Fibroblast of the aortic adventitia (primary cell): ENCODE measurements at regions not wholly inside any gene's neighbourhood (a gene's known extent, or its start where the extent isn't known, plus 50 kb on each side); places are given as distances from the start of the nearest gene placed in this dataset.

Source experiments
- DNase-seq: peaks from one replicate; pipeline ENCODE4 v3.0.0-alpha.2; 2010; ENCODE audit warnings: low read depth
- H3K4me3 ChIP-seq: 2 replicates; pipeline ENCODE4 v1.5.1; 2011; ENCODE audit warnings: low read depth, mild to moderate bottlenecking, control low read depth, low read length, moderate library complexity
- CTCF ChIP-seq: IDR thresholded peaks from 2 replicates; pipeline ENCODE4 v1.5.1; 2011; ENCODE audit warnings: mild to moderate bottlenecking, low read length, control low read depth, inconsistent platforms; ENCODE audit not compliant: insufficient read depth

- no peak for DNase-seq
- no peak for TF ChIP-seq CTCF
- H3K4me3 ChIP-seq, result no peak overlapping the region
Observed at GRCh38 chr6:166722785-166723184, 95.7 kb upstream of the RPS6KA2 start.

DNA sequence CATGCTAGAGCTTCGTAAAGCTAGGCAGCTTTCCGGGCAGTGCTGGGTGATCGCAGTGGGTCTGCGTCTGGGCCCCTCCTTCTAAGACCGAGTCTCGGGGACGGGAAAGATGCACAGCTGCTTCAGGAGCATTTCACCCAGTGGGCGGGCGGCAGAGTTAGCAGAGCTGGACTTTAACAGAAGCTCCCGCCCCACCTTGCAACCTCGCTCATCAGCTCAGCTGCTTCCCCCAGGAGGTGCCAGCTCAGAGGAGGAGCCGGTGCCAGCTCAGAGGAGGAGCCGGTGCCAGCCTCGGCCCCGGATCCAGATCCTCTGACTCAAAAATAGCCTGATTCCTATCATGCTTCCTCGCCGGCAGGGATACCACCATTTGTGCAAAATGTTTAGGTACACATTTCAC is 94.5 kb upstream of the RPS6KA2 start:
- H3K4me3 ChIP-seq, result no peak overlapping the region
- no peak for DNase-seq
- no peak for TF ChIP-seq CTCF

GRCh38 chr6:166720856-166721255 is 93.8 kb upstream of the RPS6KA2 start:
- DNase-seq, result no peak
- no peak for TF ChIP-seq CTCF
- no peak overlapping the region for H3K4me3 ChIP-seq

GRCh38 chr6:166719019-166719418 is 92.0 kb upstream of the RPS6KA2 start:
- no peak for TF ChIP-seq CTCF
- H3K4me3 ChIP-seq, result no peak overlapping the region
- no peak for DNase-seq

GRCh38 chr6:166718516-166718915 is 91.5 kb upstream of the RPS6KA2 start:
- H3K4me3 ChIP-seq, result no peak overlapping the region
- no peak for DNase-seq
- TF ChIP-seq CTCF, result no peak

DNA sequence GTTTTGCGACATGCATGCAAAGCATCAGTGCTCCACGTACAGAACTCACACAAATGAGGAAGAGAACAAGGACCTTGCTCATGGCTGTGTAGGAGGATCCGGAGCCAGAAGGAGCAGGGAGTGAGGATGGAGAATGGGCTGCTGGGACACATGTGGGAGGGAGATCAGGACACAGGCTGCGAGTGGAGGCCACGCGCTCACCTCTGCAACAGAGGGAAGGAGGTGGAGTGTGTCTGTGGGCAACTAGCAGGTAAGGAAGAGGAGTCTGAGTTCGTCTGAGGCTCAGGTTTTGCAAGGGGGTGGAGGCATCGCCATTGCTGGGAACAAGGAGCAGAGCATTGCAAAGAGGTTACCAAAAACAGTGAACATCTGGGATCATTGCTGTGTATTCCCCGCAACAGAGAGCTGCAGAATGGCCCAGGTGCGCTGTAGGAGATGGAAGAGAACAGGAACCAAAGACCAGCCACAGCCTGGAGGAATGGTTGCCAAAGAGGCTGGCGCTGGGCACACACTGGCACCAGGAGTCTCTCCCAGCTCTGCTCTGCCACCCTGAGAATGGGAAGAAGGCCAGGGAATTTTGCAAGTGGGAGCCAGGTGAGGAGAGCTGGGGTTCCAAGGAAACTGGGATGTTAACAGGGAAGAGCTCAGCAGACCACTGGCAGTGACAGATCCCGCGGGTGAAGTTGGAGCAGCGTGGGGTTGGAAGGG is 90.0 kb upstream of the RPS6KA2 start:
- no peak overlapping the region for H3K4me3 ChIP-seq
- DNase-seq, result no peak
- TF ChIP-seq CTCF, result no peak

- no peak for DNase-seq
- TF ChIP-seq CTCF, result no peak
- no peak overlapping the region for H3K4me3 ChIP-seq
Observed at GRCh38 chr6:166715992-166716391, 88.9 kb upstream of the RPS6KA2 start.
